SH-SY5Y (cell line): ENCODE measurements at regions not wholly inside any gene's neighbourhood (a gene's known extent, or its start where the extent isn't known, plus 50 kb on each side); places are given as distances from the start of the nearest gene placed in this dataset.

Experiments used
- GATA2 ChIP-seq: IDR thresholded peaks from 2 replicates; pipeline ENCODE4 v1.6.1; 2011; ENCODE audit warnings: mild to moderate bottlenecking, low read depth, low read length
- GATA3 ChIP-seq: IDR thresholded peaks from 2 replicates; pipeline ENCODE4 v1.6.1; 2011; ENCODE audit warnings: low read depth, mild to moderate bottlenecking, low read length, moderate library complexity

DNA sequence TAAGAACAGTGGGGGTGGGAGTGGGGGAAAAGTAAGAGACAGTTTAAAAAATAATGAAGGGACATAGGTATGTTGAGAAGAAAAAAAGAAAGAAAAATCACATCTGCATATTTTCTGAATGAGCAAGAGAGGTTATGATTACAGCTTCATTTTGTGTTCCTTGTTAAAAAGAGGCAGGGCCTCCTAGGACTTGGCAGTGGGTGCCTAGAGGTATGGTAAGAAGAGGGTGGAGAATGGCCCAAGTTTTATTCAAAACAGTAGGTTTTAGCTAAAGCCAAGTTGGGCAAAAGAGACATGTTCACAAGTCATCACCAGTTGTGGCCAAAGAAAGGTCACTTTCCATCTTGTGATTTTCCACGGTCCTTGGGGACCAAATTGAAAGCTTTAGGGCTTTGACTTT lies 643.4 kb downstream of the CCDC171 start:
- TF ChIP-seq GATA3 (no peak), GATA2 (no peak)
